ENCODE measurements at regions not wholly inside any gene's neighbourhood (a gene's known extent, or its start where the extent isn't known, plus 50 kb on each side); places are given as distances from the start of the nearest gene placed in this dataset.

GRCh38 chr6:15086348-15087158 lies 159.3 kb upstream of the JARID2 start:
- TF ChIP-seq ZFP1 (CRISPR knock-in tag; IDR thresholded peaks at IDR 0.05) (no peak), MYNN (CRISPR knock-in tag; IDR thresholded peaks at IDR 0.05; ENCODE audit: low read depth) (no peak), MAX (IDR thresholded peaks at IDR 0.05) (no peak), CTCF (CRISPR knock-in tag; IDR thresholded peaks at IDR 0.05) (no peak), MXI1 (IDR thresholded peaks at IDR 0.05; ENCODE audit: borderline replicate concordance, low read depth, low read length) (no peak), MYC (CRISPR knock-in tag; IDR thresholded peaks at IDR 0.05; ENCODE audit: borderline replicate concordance) (no peak), ZNF703 (CRISPR knock-in tag; IDR thresholded peaks at IDR 0.05; ENCODE audit: borderline replicate concordance) (no peak), ZNF710 (CRISPR knock-in tag; IDR thresholded peaks at IDR 0.05; ENCODE audit: borderline replicate concordance) (no peak), KDM1A (CRISPR knock-in tag; IDR thresholded peaks at IDR 0.05) (no peak)

Measured in HepG2 (cell line).